WTC11 (cell line): ENCODE measurements at regions not wholly inside any gene's neighbourhood (a gene's known extent, or its start where the extent isn't known, plus 50 kb on each side); places are given as distances from the start of the nearest gene placed in this dataset.

Source experiments
- ATAC-seq: fragments of 200-7000 bp; cut with Tn5 transposase; 2 replicates; pipeline ENCODE4 v1.10.0; 2021; ENCODE audit warnings: mild to moderate bottlenecking, moderate library complexity
- CTCF ChIA-PET: fragments of 300-600 bp; sonication (Branson Sonifier 250); formaldehyde crosslinking; loops from one replicate; lab custom pipeline; 2021; ENCODE audit warnings: antibody characterized with exemption; lab: Charles Lee
- POLR2A ChIA-PET: fragments of 350-600 bp; sonication (Branson Sonifier 250); formaldehyde crosslinking; loops from one replicate; lab custom pipeline; 2021; ENCODE audit warnings: antibody characterized with exemption; lab: Charles Lee
- DNase-seq: peaks from one replicate; pipeline ENCODE4 v3.0.0; 2021; ENCODE audit warnings: low spot score
- H3K27ac Mint-ChIP-seq: 2 replicates; pipeline ENCODE4 v1.8.0; 2021; ENCODE audit warnings: mixed read lengths
- H3K27me3 Mint-ChIP-seq: 2 replicates; pipeline ENCODE4 v1.8.0; 2021; ENCODE audit warnings: low read depth, mild to moderate bottlenecking, moderate library complexity, mixed read lengths
- H3K36me3 Mint-ChIP-seq: 2 replicates; pipeline ENCODE4 v1.8.0; 2021; ENCODE audit warnings: mixed read lengths
- H3K4me1 Mint-ChIP-seq: 2 replicates; pipeline ENCODE4 v1.8.0; 2022; ENCODE audit warnings: mixed read lengths
- H3K4me3 Mint-ChIP-seq: 2 replicates; pipeline ENCODE4 v1.8.0; 2021; ENCODE audit warnings: mild to moderate bottlenecking, moderate library complexity, mixed read lengths
- H3K9me3 Mint-ChIP-seq: 2 replicates; pipeline ENCODE4 v1.8.0; 2021; ENCODE audit warnings: mixed read lengths
- ATF6 ChIP-seq: sonication (generic); formaldehyde crosslinking; IDR thresholded peaks from 2 replicates; pipeline ENCODE4 v1.8.1; 2023; ENCODE audit warnings: mild to moderate bottlenecking, missing genetic modification reagents
- EMX1 ChIP-seq: fragments of 250-450 bp; sonication (Bioruptor Pico); IDR thresholded peaks from 2 replicates; pipeline ENCODE4 v1.8.0; 2021; ENCODE audit warnings: mild to moderate bottlenecking
- ESRRA ChIP-seq: sonication (generic); formaldehyde crosslinking; IDR thresholded peaks from 2 replicates; pipeline ENCODE4 v1.8.1; 2022; ENCODE audit warnings: mild to moderate bottlenecking, missing genetic modification reagents, borderline replicate concordance
- ETV6 ChIP-seq: sonication (generic); formaldehyde crosslinking; IDR thresholded peaks from 2 replicates; pipeline ENCODE4 v1.8.1; 2022; ENCODE audit warnings: mild to moderate bottlenecking, missing genetic modification reagents
- FOXK1 ChIP-seq: sonication (generic); formaldehyde crosslinking; IDR thresholded peaks from 2 replicates; pipeline ENCODE4 v1.8.0; 2022; ENCODE audit warnings: mild to moderate bottlenecking, moderate library complexity, missing genetic modification reagents
- HMGXB4 ChIP-seq: sonication (generic); formaldehyde crosslinking; IDR thresholded peaks from 2 replicates; pipeline ENCODE4 v1.8.1; 2023; ENCODE audit warnings: mild to moderate bottlenecking, moderate library complexity, missing genetic modification reagents
- OVOL2 ChIP-seq: fragments of 250-450 bp; sonication (Bioruptor Pico); IDR thresholded peaks from 2 replicates; pipeline ENCODE4 v1.9.0; 2021; ENCODE audit warnings: mild to moderate bottlenecking, borderline replicate concordance
- RORB ChIP-seq: fragments of 250-450 bp; sonication (Bioruptor Pico); IDR thresholded peaks from 2 replicates; pipeline ENCODE4 v1.9.0; 2021; ENCODE audit warnings: mild to moderate bottlenecking
- SMAD3 ChIP-seq: sonication (generic); formaldehyde crosslinking; IDR thresholded peaks from 2 replicates; pipeline ENCODE4 v1.8.0; 2022; ENCODE audit warnings: missing genetic modification reagents, mild to moderate bottlenecking, borderline replicate concordance
- SOX15 ChIP-seq: fragments of 250-450 bp; sonication (Bioruptor Pico); IDR thresholded peaks from 2 replicates; pipeline ENCODE4 v1.9.0; 2021; ENCODE audit warnings: mild to moderate bottlenecking
- ZNF219 ChIP-seq: sonication (generic); formaldehyde crosslinking; IDR thresholded peaks from 2 replicates; pipeline ENCODE4 v1.8.0; 2023; ENCODE audit warnings: missing genetic modification reagents, mild to moderate bottlenecking, borderline replicate concordance
- TF ChIP-seq, protein P1 (sequence below): sonication (generic); formaldehyde crosslinking; IDR thresholded peaks from 2 replicates; pipeline ENCODE4 v1.8.0; 2022; ENCODE audit warnings: mild to moderate bottlenecking, missing genetic modification reagents
- TF ChIP-seq, protein P2 (sequence below): sonication (generic); formaldehyde crosslinking; IDR thresholded peaks from 2 replicates; pipeline ENCODE4 v1.8.0; 2023; ENCODE audit warnings: missing genetic modification reagents, mild to moderate bottlenecking, borderline replicate concordance
- TF ChIP-seq, protein P3 (sequence below): sonication (generic); formaldehyde crosslinking; IDR thresholded peaks from 2 replicates; pipeline ENCODE4 v1.8.1; 2022; ENCODE audit warnings: low read depth, missing genetic modification reagents, borderline replicate concordance
- TF ChIP-seq, protein P4 (sequence below): sonication (generic); formaldehyde crosslinking; conservative IDR thresholded peaks from 2 replicates; pipeline ENCODE4 v1.8.1; 2022; ENCODE audit warnings: mild to moderate bottlenecking, missing genetic modification reagents

DNA sequence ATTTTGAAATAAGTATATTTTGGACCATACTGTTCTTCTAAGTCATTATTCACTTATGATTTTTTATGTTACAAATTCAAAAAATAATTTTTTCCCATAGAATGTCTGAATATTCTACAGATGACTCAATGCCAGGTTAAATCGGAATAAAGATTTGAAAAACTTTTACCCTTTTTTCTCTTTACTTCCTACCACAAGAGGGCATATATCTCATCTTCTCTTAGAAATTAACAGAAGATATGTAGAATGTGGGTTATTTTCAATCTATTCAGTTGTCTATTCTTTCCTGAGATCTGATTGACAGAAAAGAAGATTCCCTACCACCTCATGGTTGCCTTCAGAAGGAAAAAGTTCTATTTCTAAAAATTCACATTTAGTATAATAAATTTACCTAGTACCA, 53.0 kb upstream of the KITLG start:
- Mint-ChIP-seq H3K27me3 (no peaks in the 10 kb centered on the region), H3K36me3 (no peaks in the 10 kb centered on the region), H3K4me3 (no peak overlapping the region), H3K27ac (no peak overlapping the region), H3K4me1 (peaks cover 2% of the 10 kb centered on the region; the same call in 1 of the 2 replicates), H3K9me3 (peaks cover 6% of the 10 kb centered on the region)
- ATAC-seq (no peak), DNase-seq (no peak)
- CTCF ChIA-PET = interaction anchor here (1.1 kb wide), 1 partner anchor 55 kb away, joined by 4 read pairs; no protein-coding TSS in a partner anchor
- POLR2A ChIA-PET = no interaction called here
- TF ChIP-seq, protein P1, sequence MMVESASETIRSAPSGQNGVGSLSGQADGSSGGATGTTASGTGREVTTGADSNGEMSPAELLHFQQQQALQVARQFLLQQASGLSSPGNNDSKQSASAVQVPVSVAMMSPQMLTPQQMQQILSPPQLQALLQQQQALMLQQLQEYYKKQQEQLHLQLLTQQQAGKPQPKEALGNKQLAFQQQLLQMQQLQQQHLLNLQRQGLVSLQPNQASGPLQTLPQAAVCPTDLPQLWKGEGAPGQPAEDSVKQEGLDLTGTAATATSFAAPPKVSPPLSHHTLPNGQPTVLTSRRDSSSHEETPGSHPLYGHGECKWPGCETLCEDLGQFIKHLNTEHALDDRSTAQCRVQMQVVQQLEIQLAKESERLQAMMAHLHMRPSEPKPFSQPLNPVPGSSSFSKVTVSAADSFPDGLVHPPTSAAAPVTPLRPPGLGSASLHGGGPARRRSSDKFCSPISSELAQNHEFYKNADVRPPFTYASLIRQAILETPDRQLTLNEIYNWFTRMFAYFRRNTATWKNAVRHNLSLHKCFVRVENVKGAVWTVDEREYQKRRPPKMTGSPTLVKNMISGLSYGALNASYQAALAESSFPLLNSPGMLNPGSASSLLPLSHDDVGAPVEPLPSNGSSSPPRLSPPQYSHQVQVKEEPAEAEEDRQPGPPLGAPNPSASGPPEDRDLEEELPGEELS (CRISPR knock-in tag) = no peak
- no peak for TF ChIP-seq ATF6 (CRISPR knock-in tag)
- no peak for TF ChIP-seq RORB (CRISPR knock-in tag)
- TF ChIP-seq, protein P2, sequence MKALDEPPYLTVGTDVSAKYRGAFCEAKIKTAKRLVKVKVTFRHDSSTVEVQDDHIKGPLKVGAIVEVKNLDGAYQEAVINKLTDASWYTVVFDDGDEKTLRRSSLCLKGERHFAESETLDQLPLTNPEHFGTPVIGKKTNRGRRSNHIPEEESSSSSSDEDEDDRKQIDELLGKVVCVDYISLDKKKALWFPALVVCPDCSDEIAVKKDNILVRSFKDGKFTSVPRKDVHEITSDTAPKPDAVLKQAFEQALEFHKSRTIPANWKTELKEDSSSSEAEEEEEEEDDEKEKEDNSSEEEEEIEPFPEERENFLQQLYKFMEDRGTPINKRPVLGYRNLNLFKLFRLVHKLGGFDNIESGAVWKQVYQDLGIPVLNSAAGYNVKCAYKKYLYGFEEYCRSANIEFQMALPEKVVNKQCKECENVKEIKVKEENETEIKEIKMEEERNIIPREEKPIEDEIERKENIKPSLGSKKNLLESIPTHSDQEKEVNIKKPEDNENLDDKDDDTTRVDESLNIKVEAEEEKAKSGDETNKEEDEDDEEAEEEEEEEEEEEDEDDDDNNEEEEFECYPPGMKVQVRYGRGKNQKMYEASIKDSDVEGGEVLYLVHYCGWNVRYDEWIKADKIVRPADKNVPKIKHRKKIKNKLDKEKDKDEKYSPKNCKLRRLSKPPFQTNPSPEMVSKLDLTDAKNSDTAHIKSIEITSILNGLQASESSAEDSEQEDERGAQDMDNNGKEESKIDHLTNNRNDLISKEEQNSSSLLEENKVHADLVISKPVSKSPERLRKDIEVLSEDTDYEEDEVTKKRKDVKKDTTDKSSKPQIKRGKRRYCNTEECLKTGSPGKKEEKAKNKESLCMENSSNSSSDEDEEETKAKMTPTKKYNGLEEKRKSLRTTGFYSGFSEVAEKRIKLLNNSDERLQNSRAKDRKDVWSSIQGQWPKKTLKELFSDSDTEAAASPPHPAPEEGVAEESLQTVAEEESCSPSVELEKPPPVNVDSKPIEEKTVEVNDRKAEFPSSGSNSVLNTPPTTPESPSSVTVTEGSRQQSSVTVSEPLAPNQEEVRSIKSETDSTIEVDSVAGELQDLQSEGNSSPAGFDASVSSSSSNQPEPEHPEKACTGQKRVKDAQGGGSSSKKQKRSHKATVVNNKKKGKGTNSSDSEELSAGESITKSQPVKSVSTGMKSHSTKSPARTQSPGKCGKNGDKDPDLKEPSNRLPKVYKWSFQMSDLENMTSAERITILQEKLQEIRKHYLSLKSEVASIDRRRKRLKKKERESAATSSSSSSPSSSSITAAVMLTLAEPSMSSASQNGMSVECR (CRISPR knock-in tag) = no peak
- no peak for TF ChIP-seq SOX15 (CRISPR knock-in tag)
- TF ChIP-seq OVOL2 (CRISPR knock-in tag) = no peak
- no peak for TF ChIP-seq SMAD3 (CRISPR knock-in tag)
- TF ChIP-seq, protein P3, sequence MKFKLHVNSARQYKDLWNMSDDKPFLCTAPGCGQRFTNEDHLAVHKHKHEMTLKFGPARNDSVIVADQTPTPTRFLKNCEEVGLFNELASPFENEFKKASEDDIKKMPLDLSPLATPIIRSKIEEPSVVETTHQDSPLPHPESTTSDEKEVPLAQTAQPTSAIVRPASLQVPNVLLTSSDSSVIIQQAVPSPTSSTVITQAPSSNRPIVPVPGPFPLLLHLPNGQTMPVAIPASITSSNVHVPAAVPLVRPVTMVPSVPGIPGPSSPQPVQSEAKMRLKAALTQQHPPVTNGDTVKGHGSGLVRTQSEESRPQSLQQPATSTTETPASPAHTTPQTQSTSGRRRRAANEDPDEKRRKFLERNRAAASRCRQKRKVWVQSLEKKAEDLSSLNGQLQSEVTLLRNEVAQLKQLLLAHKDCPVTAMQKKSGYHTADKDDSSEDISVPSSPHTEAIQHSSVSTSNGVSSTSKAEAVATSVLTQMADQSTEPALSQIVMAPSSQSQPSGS (CRISPR knock-in tag) = no peak
- no peak for TF ChIP-seq ETV6 (CRISPR knock-in tag)
- no peak for TF ChIP-seq HMGXB4 (CRISPR knock-in tag)
- TF ChIP-seq, protein P4, sequence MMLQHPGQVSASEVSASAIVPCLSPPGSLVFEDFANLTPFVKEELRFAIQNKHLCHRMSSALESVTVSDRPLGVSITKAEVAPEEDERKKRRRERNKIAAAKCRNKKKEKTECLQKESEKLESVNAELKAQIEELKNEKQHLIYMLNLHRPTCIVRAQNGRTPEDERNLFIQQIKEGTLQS (CRISPR knock-in tag) = no peak
- TF ChIP-seq FOXK1 = no peak
- TF ChIP-seq ZNF219 = no peak
- no peak for TF ChIP-seq ESRRA (CRISPR knock-in tag)
- TF ChIP-seq EMX1 = no peak
